ENCODE measurements at regions not wholly inside any gene's neighbourhood (a gene's known extent, or its start where the extent isn't known, plus 50 kb on each side); places are given as distances from the start of the nearest gene placed in this dataset.

DNA sequence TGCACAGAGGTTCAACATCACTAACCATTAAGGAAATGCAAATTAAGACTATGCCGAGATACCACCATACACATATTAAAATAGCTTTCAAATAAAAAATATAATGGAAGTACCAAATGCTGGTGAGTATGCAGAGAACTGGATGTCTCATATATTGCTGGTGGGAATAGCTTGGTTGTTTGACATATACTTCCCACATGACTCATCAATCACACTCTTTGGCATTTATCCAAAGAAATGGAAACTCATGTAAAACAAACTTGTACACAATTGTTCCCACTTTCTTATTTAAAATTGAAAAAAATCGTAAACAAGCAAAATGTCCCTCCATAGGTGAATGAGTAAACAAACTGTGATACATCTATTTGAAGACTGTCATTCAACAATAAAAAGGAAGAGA, 982.6 kb upstream of the ATXN8OS start:
- no peak for TF ChIP-seq EZH2 (IDR thresholded peaks at IDR 0.05; ENCODE audit: low read length, missing control alignments)
- TF ChIP-seq, protein P1, sequence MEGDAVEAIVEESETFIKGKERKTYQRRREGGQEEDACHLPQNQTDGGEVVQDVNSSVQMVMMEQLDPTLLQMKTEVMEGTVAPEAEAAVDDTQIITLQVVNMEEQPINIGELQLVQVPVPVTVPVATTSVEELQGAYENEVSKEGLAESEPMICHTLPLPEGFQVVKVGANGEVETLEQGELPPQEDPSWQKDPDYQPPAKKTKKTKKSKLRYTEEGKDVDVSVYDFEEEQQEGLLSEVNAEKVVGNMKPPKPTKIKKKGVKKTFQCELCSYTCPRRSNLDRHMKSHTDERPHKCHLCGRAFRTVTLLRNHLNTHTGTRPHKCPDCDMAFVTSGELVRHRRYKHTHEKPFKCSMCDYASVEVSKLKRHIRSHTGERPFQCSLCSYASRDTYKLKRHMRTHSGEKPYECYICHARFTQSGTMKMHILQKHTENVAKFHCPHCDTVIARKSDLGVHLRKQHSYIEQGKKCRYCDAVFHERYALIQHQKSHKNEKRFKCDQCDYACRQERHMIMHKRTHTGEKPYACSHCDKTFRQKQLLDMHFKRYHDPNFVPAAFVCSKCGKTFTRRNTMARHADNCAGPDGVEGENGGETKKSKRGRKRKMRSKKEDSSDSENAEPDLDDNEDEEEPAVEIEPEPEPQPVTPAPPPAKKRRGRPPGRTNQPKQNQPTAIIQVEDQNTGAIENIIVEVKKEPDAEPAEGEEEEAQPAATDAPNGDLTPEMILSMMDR (conservative IDR thresholded peaks at IDR 0.05 in 1 of 2, IDR thresholded peaks at IDR 0.05 in 1 of 2; ENCODE audit: low read depth in 1 of 2, low read length in 2 of 2) = no peak

Measured in fibroblast of lung (primary cell).